ENCODE measurements at regions not wholly inside any gene's neighbourhood (a gene's known extent, or its start where the extent isn't known, plus 50 kb on each side); places are given as distances from the start of the nearest gene placed in this dataset.

GRCh38 chr11:24157316-24157715 lies 339.5 kb upstream of the LUZP2 start:
- H3K9ac ChIP-seq: no peak overlapping the region
- H3K27ac ChIP-seq: no peak overlapping the region
- no peaks in the 10 kb centered on the region for H3K27me3 ChIP-seq (replicated peaks; ENCODE audit: insufficient read depth)
- no peaks in the 10 kb centered on the region for H3K36me3 ChIP-seq (ENCODE audit: low read depth)
- no peak overlapping the region for H3K4me3 ChIP-seq
- DNase-seq: no peak
- H3K4me1 ChIP-seq (ENCODE audit: insufficient read depth): no peaks in the 10 kb centered on the region
- in situ Hi-C loops (cut with MboI): no loop called here
- TF ChIP-seq EZH2phosphoT487 (IDR thresholded peaks at IDR 0.05; ENCODE audit: insufficient read depth, low read depth) (no peak), EZH2 (IDR thresholded peaks at IDR 0.05; ENCODE audit: insufficient read depth, poor library complexity, severe bottlenecking) (no peak)
- H3F3A ChIP-seq (ENCODE audit: insufficient read depth): no peaks in the 10 kb centered on the region
- no peak overlapping the region for H2AFZ ChIP-seq
- no peaks in the 10 kb centered on the region for H3K9me3 ChIP-seq (ENCODE audit: low read depth)
- H4K20me1 ChIP-seq (ENCODE audit: insufficient read depth): no peaks in the 10 kb centered on the region
- no peaks in the 10 kb centered on the region for H3K9me2 ChIP-seq (ENCODE audit: insufficient read depth)
- 20 to 21% methylated on average over 2 of the region's 2 CpGs for WGBS, 2 experiments (ENCODE audit: low coverage in 1 of 2, low lambda C conversion rate in 2 of 2, missing lambda C conversion rate in 2 of 2)
- H3K79me2 ChIP-seq (ENCODE audit: insufficient read depth): no peaks in the 10 kb centered on the region
- no peak overlapping the region for H3K4me2 ChIP-seq (ENCODE audit: unreplicated experiment)

- H3K4me2 ChIP-seq (ENCODE audit: unreplicated experiment): no peak overlapping the region
- no peak for DNase-seq
- no peaks in the 10 kb centered on the region for H3K9me3 ChIP-seq (ENCODE audit: low read depth)
- H3K9ac ChIP-seq: no peak overlapping the region
- no peaks in the 10 kb centered on the region for H3K9me2 ChIP-seq (ENCODE audit: insufficient read depth)
- no peak overlapping the region for H3K27ac ChIP-seq
- H3F3A ChIP-seq (ENCODE audit: insufficient read depth): no peaks in the 10 kb centered on the region
- in situ Hi-C loops (cut with MboI): no loop called here
- H3K4me3 ChIP-seq: no peak overlapping the region
- H3K27me3 ChIP-seq (replicated peaks; ENCODE audit: insufficient read depth): no peaks in the 10 kb centered on the region; the same call in 1 of the 2 replicates
- H4K20me1 ChIP-seq (ENCODE audit: insufficient read depth): no peaks in the 10 kb centered on the region
- no peaks in the 10 kb centered on the region for H3K36me3 ChIP-seq (ENCODE audit: low read depth)
- H3K4me1 ChIP-seq (ENCODE audit: insufficient read depth): no peaks in the 10 kb centered on the region
- WGBS, 2 experiments (ENCODE audit: low coverage in 1 of 2, low lambda C conversion rate in 2 of 2, missing lambda C conversion rate in 2 of 2): 77 to 78% methylated on average over 13 of the region's 13 CpGs
- H3K79me2 ChIP-seq (ENCODE audit: insufficient read depth): no peaks in the 10 kb centered on the region
- no peak for TF ChIP-seq EZH2phosphoT487 (IDR thresholded peaks at IDR 0.05; ENCODE audit: insufficient read depth, low read depth)
- TF ChIP-seq EZH2 (IDR thresholded peaks at IDR 0.05; ENCODE audit: insufficient read depth, poor library complexity, severe bottlenecking): no peak
- no peak overlapping the region for H2AFZ ChIP-seq
Observed at GRCh38 chr11:24161587-24161986, 335.3 kb upstream of the LUZP2 start.

GRCh38 chr11:24163146-24163545 lies 333.7 kb upstream of the LUZP2 start:
- Histone ChIP-seq H3K79me2 (ENCODE audit: insufficient read depth) (no peaks in the 10 kb centered on the region), H2AFZ (no peak overlapping the region), H3K4me1 (ENCODE audit: insufficient read depth) (no peaks in the 10 kb centered on the region), H4K20me1 (ENCODE audit: insufficient read depth) (no peaks in the 10 kb centered on the region), H3K9ac (no peak overlapping the region), H3K9me2 (ENCODE audit: insufficient read depth) (no peaks in the 10 kb centered on the region), H3K36me3 (ENCODE audit: low read depth) (no peaks in the 10 kb centered on the region), H3K27ac (no peak overlapping the region), H3K27me3 (replicated peaks; ENCODE audit: insufficient read depth) (no peaks in the 10 kb centered on the region; the same call in 1 of the 2 replicates), H3K9me3 (ENCODE audit: low read depth) (no peaks in the 10 kb centered on the region), H3K4me3 (no peak overlapping the region), H3K4me2 (ENCODE audit: unreplicated experiment) (no peak overlapping the region), H3F3A (ENCODE audit: insufficient read depth) (no peaks in the 10 kb centered on the region)
- peak; percentile 11 for DNase-seq
- in situ Hi-C loops (cut with MboI): no loop called here
- TF ChIP-seq EZH2 (IDR thresholded peaks at IDR 0.05; ENCODE audit: insufficient read depth, poor library complexity, severe bottlenecking): no peak
- TF ChIP-seq EZH2phosphoT487 (IDR thresholded peaks at IDR 0.05; ENCODE audit: insufficient read depth, low read depth): no peak
- 62 to 71% methylated on average over 3 of the region's 3 CpGs for WGBS, 2 experiments (ENCODE audit: low coverage in 1 of 2, low lambda C conversion rate in 2 of 2, missing lambda C conversion rate in 2 of 2)

GRCh38 chr11:24163841-24164240 lies 333.0 kb upstream of the LUZP2 start:
- H3K4me2 ChIP-seq (ENCODE audit: unreplicated experiment): no peak overlapping the region
- no peak overlapping the region for H3K4me3 ChIP-seq
- no peaks in the 10 kb centered on the region for H3F3A ChIP-seq (ENCODE audit: insufficient read depth)
- no peaks in the 10 kb centered on the region for H4K20me1 ChIP-seq (ENCODE audit: insufficient read depth)
- no peaks in the 10 kb centered on the region for H3K36me3 ChIP-seq (ENCODE audit: low read depth)
- H2AFZ ChIP-seq: no peak overlapping the region
- no peaks in the 10 kb centered on the region for H3K9me2 ChIP-seq (ENCODE audit: insufficient read depth)
- H3K9ac ChIP-seq: no peak overlapping the region
- no peak for DNase-seq
- no peaks in the 10 kb centered on the region for H3K4me1 ChIP-seq (ENCODE audit: insufficient read depth)
- H3K79me2 ChIP-seq (ENCODE audit: insufficient read depth): no peaks in the 10 kb centered on the region
- TF ChIP-seq EZH2phosphoT487 (IDR thresholded peaks at IDR 0.05; ENCODE audit: insufficient read depth, low read depth): no peak
- TF ChIP-seq EZH2 (IDR thresholded peaks at IDR 0.05; ENCODE audit: insufficient read depth, poor library complexity, severe bottlenecking): no peak
- no peaks in the 10 kb centered on the region; the same call in 1 of the 2 replicates for H3K27me3 ChIP-seq (replicated peaks; ENCODE audit: insufficient read depth)
- in situ Hi-C loops (cut with MboI): no loop called here
- H3K27ac ChIP-seq: no peak overlapping the region
- H3K9me3 ChIP-seq (ENCODE audit: low read depth): no peaks in the 10 kb centered on the region

GRCh38 chr11:24171869-24172268 lies 325.0 kb upstream of the LUZP2 start:
- no peaks in the 10 kb centered on the region for H3K27me3 ChIP-seq (replicated peaks; ENCODE audit: insufficient read depth)
- no peaks in the 10 kb centered on the region for H3K9me2 ChIP-seq (ENCODE audit: insufficient read depth)
- H3K27ac ChIP-seq: no peak overlapping the region
- in situ Hi-C loops (cut with MboI): no loop called here
- no peak overlapping the region for H3K4me2 ChIP-seq (ENCODE audit: unreplicated experiment)
- no peaks in the 10 kb centered on the region for H3K9me3 ChIP-seq (ENCODE audit: low read depth)
- no peak overlapping the region for H3K4me3 ChIP-seq
- TF ChIP-seq EZH2phosphoT487 (IDR thresholded peaks at IDR 0.05; ENCODE audit: insufficient read depth, low read depth) (no peak), EZH2 (IDR thresholded peaks at IDR 0.05; ENCODE audit: insufficient read depth, poor library complexity, severe bottlenecking) (no peak)
- H3K79me2 ChIP-seq (ENCODE audit: insufficient read depth): no peaks in the 10 kb centered on the region
- DNase-seq: peak; percentile 0
- H3K9ac ChIP-seq: no peak overlapping the region
- 22 to 25% methylated on average over 1 of the region's 1 CpG for WGBS, 2 experiments (ENCODE audit: low coverage in 1 of 2, low lambda C conversion rate in 2 of 2, missing lambda C conversion rate in 2 of 2)
- H3F3A ChIP-seq (ENCODE audit: insufficient read depth): no peaks in the 10 kb centered on the region
- H2AFZ ChIP-seq: no peak overlapping the region
- no peaks in the 10 kb centered on the region for H3K36me3 ChIP-seq (ENCODE audit: low read depth)
- no peaks in the 10 kb centered on the region for H3K4me1 ChIP-seq (ENCODE audit: insufficient read depth)
- no peaks in the 10 kb centered on the region for H4K20me1 ChIP-seq (ENCODE audit: insufficient read depth)

Measured in GM23248 (cell line).